B cell (primary cell): ENCODE measurements at regions not wholly inside any gene's neighbourhood (a gene's known extent, or its start where the extent isn't known, plus 50 kb on each side); places are given as distances from the start of the nearest gene placed in this dataset.

Experiments used
- ATAC-seq: fragments of 200-7000 bp; cut with Tn5 transposase; one replicate; pipeline ENCODE4 v1.10.0; 2021; ENCODE audit warnings: low read depth, mild to moderate bottlenecking, moderate number of reproducible peaks, moderate library complexity
- CTCF ChIA-PET: fragments of 350-600 bp; sonication (Branson Sonifier 250); formaldehyde crosslinking; loops from one replicate; lab custom pipeline; 2021; ENCODE audit warnings: antibody characterized with exemption, inconsistent platforms; lab: Charles Lee
- POLR2A ChIA-PET: fragments of 350-600 bp; sonication (Branson Sonifier 250); formaldehyde crosslinking; loops from one replicate; lab custom pipeline; 2021; ENCODE audit warnings: antibody characterized with exemption; lab: Charles Lee
- DNase-seq: peaks from one replicate; pipeline ENCODE4 v3.0.0; 2013
- H2AFZ ChIP-seq: 2 replicates; pipeline ENCODE4 v1.6.1; 2012; ENCODE audit warnings: mild to moderate bottlenecking, low read depth, low read length; ENCODE audit not compliant: insufficient read depth, poor library complexity, severe bottlenecking
- H3K27ac ChIP-seq, 2 donors: 1 replicate in 1 of 2; 2 replicates in 1 of 2; pipeline ENCODE4 v1.5.1; 2012 to 2013; ENCODE audit warnings: low read length in 2 of 2, mild to moderate bottlenecking in 2 of 2, moderate library complexity in 1 of 2
- H3K27me3 ChIP-seq, 4 experiments: fragments of 200-600 bp in 1 of 4; sonication (generic) in 1 of 4; replicated peaks in 1 of 4; 1 replicate in 2 of 4; 2 replicates in 2 of 4; pipeline versions ENCODE4 v1.6.1 to v1.7.0; 2013 to 2016; ENCODE audit warnings: low read length in 3 of 4, mild to moderate bottlenecking in 2 of 4, mixed read lengths in 1 of 4, moderate library complexity in 1 of 4; ENCODE audit not compliant: insufficient read depth in 4 of 4, control insufficient read depth in 3 of 4; ENCODE audit errors: control extremely low read depth in 1 of 4
- H3K36me3 ChIP-seq, 2 experiments: replicated peaks in 1 of 2; 1 replicate in 1 of 2; 2 replicates in 1 of 2; pipeline versions ENCODE4 v1.6.1 to v1.7.1; 2013; ENCODE audit warnings: low read length in 1 of 2; ENCODE audit not compliant: insufficient read depth in 2 of 2, control insufficient read depth in 1 of 2; ENCODE audit errors: control extremely low read depth in 1 of 2, extremely low read depth in 1 of 2
- H3K4me1 ChIP-seq, 2 donors: fragments of 200-600 bp in 1 of 2; sonication (generic) in 1 of 2; 1 replicate in 1 of 2; 2 replicates in 1 of 2; pipeline versions ENCODE4 v1.5.1 to v1.6.1; 2013 to 2017; ENCODE audit warnings: low read length in 2 of 2; ENCODE audit not compliant: control insufficient read depth in 2 of 2, insufficient read depth in 2 of 2
- H3K4me2 ChIP-seq: replicated peaks from 2 replicates; pipeline ENCODE3; 2012; ENCODE audit warnings: mild to moderate bottlenecking, low read depth, low read length; ENCODE audit not compliant: poor library complexity, severe bottlenecking
- H3K4me3 ChIP-seq, 5 experiments: fragments of 200-600 bp in 1 of 5; sonication (generic) in 1 of 5; 1 replicate in 3 of 5; 2 replicates in 2 of 5; pipeline versions ENCODE4 v1.5.1 to v1.7.0; 2011 to 2016; ENCODE audit warnings: low read length in 4 of 5, mild to moderate bottlenecking in 4 of 5, low read depth in 2 of 5, control low read depth in 1 of 5, moderate library complexity in 1 of 5; ENCODE audit not compliant: insufficient read depth in 1 of 5; ENCODE audit errors: control extremely low read depth in 1 of 5, extremely low read depth in 1 of 5
- H3K79me2 ChIP-seq: fragments of 200-600 bp; sonication (generic); one replicate; pipeline ENCODE4 v1.6.0; 2016; ENCODE audit warnings: low read length; ENCODE audit not compliant: control insufficient read depth, insufficient read depth
- H3K9ac ChIP-seq: fragments of 200-600 bp; sonication (generic); 2 replicates; pipeline ENCODE4 v1.6.1; 2017; ENCODE audit warnings: mild to moderate bottlenecking, low read length, moderate library complexity
- H3K9me3 ChIP-seq, 3 donors: one replicate each; pipeline versions ENCODE4 v1.6.1 to v1.7.1; 2013; ENCODE audit warnings: low read length in 2 of 3; ENCODE audit not compliant: control insufficient read depth in 2 of 3, insufficient read depth in 1 of 3; ENCODE audit errors: control extremely low read depth in 1 of 3
- H4K20me1 ChIP-seq: 2 replicates; pipeline ENCODE4 v1.6.0; 2012; ENCODE audit warnings: mild to moderate bottlenecking, low read length; ENCODE audit not compliant: insufficient read depth, control insufficient read depth, poor library complexity, severe bottlenecking
- H3K27ac Mint-ChIP-seq: one replicate; pipeline ENCODE4 v1.8.0; 2021; ENCODE audit warnings: mixed read lengths
- H3K27me3 Mint-ChIP-seq: one replicate; pipeline ENCODE4 v1.8.0; 2021; ENCODE audit warnings: mixed read lengths
- H3K4me1 Mint-ChIP-seq: one replicate; pipeline ENCODE4 v1.8.0; 2021; ENCODE audit warnings: mixed read lengths
- H3K4me3 Mint-ChIP-seq: one replicate; pipeline ENCODE4 v1.8.0; 2021; ENCODE audit warnings: mixed read lengths
- H3K9me3 Mint-ChIP-seq: one replicate; pipeline ENCODE4 v1.8.0; 2022; ENCODE audit warnings: mixed read lengths; ENCODE audit not compliant: insufficient read depth
- CTCF ChIP-seq: fragments of 200-600 bp; IDR thresholded peaks from one replicate; pipeline ENCODE4 v1.8.0; 2022; ENCODE audit warnings: antibody characterized with exemption, mild to moderate bottlenecking
- EZH2 ChIP-seq: IDR thresholded peaks from 2 replicates; pipeline ENCODE4 v1.6.1; 2012; ENCODE audit warnings: borderline replicate concordance, low read depth, mild to moderate bottlenecking, moderate library complexity, low read length; ENCODE audit not compliant: insufficient read depth, poor library complexity, severe bottlenecking
- WGBS: methylation state at CpG from one replicate; pipeline ENCODE4 v1.1.5; 2013; ENCODE audit warnings: missing lambda C conversion rate; ENCODE audit not compliant: insufficient coverage; 5-methylcytosine and 5-hydroxymethylcytosine counted together
- intact Hi-C: fragments of 100-400 bp; cut with micrococcal nuclease; formaldehyde crosslinking; loops from one replicate; pipeline ENCODE4 v1.10.0; 2022

DNA sequence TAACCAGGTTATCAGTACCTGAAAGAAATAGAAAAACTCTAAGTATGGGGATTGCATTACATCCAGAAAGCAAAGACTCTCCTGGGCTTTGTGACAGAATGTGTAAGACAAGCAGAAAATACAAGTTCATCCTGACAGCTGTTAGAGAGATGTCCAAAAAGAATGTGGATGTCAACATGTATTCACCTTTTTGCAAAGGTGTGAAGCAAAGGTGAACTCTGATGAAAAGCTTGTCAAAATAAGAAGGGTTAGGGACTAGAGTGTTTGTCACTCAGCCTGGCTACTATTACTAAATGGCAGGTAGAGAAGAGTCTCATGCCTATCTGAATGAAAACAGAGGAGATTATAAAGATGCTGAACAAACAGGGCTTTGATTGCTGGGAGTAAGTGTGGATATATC, 527.6 kb upstream of the CA10 start:
- H3K9ac ChIP-seq = no peak overlapping the region
- H3K4me1 Mint-ChIP-seq = no peaks in the 10 kb centered on the region
- H2AFZ ChIP-seq = no peak overlapping the region
- no peaks in the 10 kb centered on the region for H3K27me3 Mint-ChIP-seq
- H3K27me3 ChIP-seq = no peaks in the 10 kb centered on the region
- DNase-seq (no peak), ATAC-seq (no peak)
- ChIA-PET CTCF (no interaction called here), POLR2A (no interaction called here)
- no peak overlapping the region for H3K27ac ChIP-seq
- no peak overlapping the region for H3K4me3 Mint-ChIP-seq
- intact Hi-C loops = no loop called here
- no peak overlapping the region for H3K4me2 ChIP-seq
- no peaks in the 10 kb centered on the region for H3K79me2 ChIP-seq
- no peak overlapping the region for H3K27ac Mint-ChIP-seq
- H3K9me3 ChIP-seq = no peaks in the 10 kb centered on the region
- TF ChIP-seq CTCF (no peak), EZH2 (no peak)
- H3K4me3 ChIP-seq = no peak overlapping the region
- H3K36me3 ChIP-seq = no peaks in the 10 kb centered on the region
- no peaks in the 10 kb centered on the region for H3K4me1 ChIP-seq
- peaks cover 3% of the 10 kb centered on the region for H3K9me3 Mint-ChIP-seq
- no peaks in the 10 kb centered on the region for H4K20me1 ChIP-seq

DNA sequence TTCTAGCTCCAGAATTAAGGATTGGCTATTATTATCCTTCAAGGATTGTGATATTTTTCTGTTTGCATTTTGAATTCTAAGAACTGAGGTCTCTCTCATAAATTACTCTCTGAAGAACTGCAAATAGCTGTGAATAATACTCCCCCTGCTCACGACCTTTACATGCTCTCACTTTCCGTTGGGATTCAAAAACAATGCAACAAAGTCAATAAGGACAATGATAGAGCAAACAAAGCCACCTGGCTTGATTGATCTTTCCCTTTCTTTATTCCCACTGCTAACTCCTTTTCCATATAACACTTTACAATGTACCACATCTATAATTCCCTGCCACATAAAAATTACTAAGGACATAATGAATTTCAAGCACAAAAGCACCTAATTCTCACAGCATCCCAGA, 523.0 kb upstream of the CA10 start:
- intact Hi-C loops = no loop called here
- 36% methylated on average over 1 of the region's 2 CpGs for WGBS
- Histone ChIP-seq H3K9ac (no peak overlapping the region), H3K9me3 (peaks cover 0 to 14% (median 5%) of the 10 kb centered on the region in 3 donors), H3K27ac (no peak overlapping the region), H2AFZ (no peak overlapping the region), H3K4me2 (no peak overlapping the region), H3K27me3 (no peaks in the 10 kb centered on the region), H3K79me2 (no peaks in the 10 kb centered on the region), H3K36me3 (no peaks in the 10 kb centered on the region), H3K4me1 (no peaks in the 10 kb centered on the region), H3K4me3 (no peak overlapping the region), H4K20me1 (no peaks in the 10 kb centered on the region)
- H3K4me1 Mint-ChIP-seq = no peaks in the 10 kb centered on the region
- no peak overlapping the region for H3K4me3 Mint-ChIP-seq
- H3K9me3 Mint-ChIP-seq = peaks cover 11% of the 10 kb centered on the region
- no peak for DNase-seq
- no peak for TF ChIP-seq EZH2
- no peak for TF ChIP-seq CTCF
- ChIA-PET CTCF (no interaction called here), POLR2A (no interaction called here)
- no peak for ATAC-seq
- H3K27ac Mint-ChIP-seq = no peak overlapping the region
- H3K27me3 Mint-ChIP-seq = no peaks in the 10 kb centered on the region
